ENCODE measurements at regions not wholly inside any gene's neighbourhood (a gene's known extent, or its start where the extent isn't known, plus 50 kb on each side); places are given as distances from the start of the nearest gene placed in this dataset.

GRCh38 chr4:163923092-163923491 lies 428.6 kb downstream of the TMA16 start:
- TF ChIP-seq CTCF (IDR thresholded peaks at IDR 0.05): no peak
- TF ChIP-seq POLR2A (IDR thresholded peaks at IDR 0.05): no peak

All from heart left ventricle (tissue), 13 donors.